Hematopoietic multipotent progenitor cell treated with erythropoietin and hydrocortisone succinate and interleukin-3 and kit ligand, for 6 days (in vitro differentiated cells): ENCODE measurements at regions not wholly inside any gene's neighbourhood (a gene's known extent, or its start where the extent isn't known, plus 50 kb on each side); places are given as distances from the start of the nearest gene placed in this dataset.
A peak's percentile ranks its signal among the peaks of the same experiment; 100 is the strongest.
"Not testable (repeated sequence)": the region's sequence is repeated elsewhere in the genome, so short reads cannot be mapped to it uniquely, and the experiment has no call there.

ENCODE experiments used
- DNase-seq: peaks from one replicate; pipeline ENCODE4 v3.0.0-alpha.2; 2015

DNA sequence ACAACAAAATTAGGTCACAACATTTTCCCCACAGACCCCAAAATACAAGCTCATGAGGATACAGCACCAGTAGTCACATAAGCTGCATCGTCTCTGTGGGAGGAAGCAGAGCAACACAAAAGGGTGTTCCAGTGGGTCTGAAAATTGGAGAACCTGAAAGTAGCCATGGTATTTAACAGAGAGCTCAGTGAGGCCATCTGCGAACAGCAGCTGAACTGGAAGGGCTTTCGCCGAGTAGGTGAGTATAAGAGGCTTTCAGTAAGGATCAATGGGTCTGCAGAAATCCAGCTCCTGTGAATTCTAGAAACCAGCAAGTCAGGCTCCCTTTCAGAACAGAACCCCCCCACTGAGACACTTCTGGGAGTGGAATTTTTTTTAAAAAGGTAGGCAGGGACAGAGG, 120.0 kb upstream of the RREB1 start:
- no peak for DNase-seq

DNA sequence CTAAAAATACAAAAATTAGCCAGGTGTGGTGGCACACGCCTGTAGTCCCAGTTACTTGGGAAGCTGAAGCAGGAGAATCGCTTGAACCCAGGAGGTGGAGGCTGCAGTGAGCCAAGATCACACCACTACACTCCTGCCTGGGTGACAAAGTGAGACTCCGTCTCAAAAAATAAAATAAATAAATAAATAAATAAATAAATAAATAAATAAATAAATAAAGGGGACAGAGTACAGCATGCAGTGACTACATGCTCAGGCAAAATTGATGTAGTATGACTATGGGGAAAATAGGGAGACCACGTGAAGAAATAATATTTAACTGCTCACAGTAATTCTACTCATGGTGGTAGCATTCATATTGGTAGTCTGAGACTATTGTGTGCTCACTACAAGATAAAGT, 117.7 kb upstream of the RREB1 start:
- DNase-seq = not testable (repeated sequence)

DNA sequence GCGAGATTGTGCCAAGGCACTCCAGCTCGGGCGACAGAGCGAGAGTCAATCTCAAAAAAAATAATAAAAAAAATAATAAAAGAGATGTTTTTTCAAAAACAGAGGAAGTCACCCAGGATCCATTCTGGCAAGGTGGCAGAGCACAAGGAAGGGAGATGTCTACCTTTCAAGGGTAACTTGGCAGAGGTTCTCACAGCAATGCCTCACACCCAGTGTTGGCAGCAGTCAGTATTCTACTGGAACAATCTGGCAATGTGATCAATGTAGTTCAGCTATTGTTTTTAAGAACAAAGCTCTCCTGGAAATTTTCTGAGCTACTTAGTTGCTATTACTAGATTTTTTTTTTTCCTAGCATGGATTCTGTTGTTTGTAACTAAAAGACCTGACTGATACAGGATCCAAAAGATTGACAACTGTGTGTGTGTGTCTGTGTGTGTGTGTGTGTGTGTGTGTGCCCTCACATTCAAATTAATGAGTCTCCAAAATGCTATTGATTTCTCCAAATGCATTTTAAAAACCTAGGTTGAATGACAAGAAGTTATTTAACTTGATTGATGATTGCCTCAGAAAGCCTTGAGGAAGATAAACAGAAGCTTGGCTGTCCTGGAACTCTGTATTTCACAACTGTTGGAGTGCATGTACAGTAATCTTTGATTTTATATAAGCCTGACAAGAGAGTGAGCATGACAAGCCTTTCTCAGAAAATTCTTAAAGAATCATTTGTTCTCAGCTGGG, 114.1 kb upstream of the RREB1 start:
- DNase-seq = no peak

DNA sequence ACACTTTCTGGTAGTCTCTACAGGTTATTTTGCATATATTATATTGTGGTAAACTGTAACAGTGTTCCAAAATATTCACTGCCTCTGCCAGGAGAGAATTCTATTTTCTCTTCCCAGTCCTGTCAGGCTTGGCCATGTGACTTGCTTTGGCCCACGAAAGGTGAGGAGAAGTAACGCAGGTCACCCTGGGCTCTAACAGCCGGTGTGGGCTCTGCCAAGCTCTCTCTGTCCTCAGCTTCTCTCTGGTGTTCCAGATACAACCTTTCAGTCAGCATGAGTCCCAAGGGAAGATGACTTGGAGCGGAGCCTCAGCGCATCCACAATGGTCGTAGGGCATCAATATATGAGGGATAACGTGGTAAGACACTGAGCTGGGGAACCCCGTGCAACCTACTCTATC, 113.0 kb upstream of the RREB1 start:
- no peak for DNase-seq

DNA sequence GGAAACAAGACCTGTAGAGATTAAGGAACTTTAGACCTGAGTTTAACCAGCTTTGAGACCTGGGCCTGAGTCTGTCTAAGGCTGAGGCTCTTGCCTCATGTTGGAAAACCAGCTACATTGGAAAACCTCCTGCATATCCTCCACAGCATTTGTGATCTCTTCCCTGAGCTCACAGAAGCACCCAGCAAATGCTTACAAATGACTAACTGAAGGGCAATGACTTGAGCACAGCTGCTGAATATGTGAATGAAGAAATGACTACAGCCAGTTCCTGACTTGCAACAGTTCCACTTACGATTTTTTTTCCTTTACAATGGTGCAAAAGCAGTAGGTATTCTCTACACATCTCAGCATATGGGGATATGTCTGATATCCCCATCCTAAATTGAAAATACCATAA, 112.4 kb upstream of the RREB1 start:
- no peak for DNase-seq

DNA sequence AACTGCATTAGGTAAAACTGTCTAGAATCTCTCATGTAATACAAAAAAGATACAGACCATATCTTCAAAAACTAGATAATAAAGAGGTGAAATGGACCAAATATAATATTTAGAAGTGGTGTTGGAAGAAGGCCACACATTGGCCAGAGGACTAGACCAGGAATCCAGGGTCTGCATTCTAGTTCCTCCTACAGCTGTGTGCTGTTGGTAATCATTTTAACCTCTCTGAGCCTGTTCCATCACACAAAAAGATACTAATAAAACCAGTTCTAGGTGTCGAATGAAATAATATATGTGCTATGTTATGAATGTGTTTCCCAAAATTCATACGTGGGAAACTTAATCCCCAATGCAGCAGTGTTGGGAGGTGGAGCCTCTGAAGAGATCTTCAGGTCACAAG, 111.6 kb upstream of the RREB1 start:
- no peak for DNase-seq

DNA sequence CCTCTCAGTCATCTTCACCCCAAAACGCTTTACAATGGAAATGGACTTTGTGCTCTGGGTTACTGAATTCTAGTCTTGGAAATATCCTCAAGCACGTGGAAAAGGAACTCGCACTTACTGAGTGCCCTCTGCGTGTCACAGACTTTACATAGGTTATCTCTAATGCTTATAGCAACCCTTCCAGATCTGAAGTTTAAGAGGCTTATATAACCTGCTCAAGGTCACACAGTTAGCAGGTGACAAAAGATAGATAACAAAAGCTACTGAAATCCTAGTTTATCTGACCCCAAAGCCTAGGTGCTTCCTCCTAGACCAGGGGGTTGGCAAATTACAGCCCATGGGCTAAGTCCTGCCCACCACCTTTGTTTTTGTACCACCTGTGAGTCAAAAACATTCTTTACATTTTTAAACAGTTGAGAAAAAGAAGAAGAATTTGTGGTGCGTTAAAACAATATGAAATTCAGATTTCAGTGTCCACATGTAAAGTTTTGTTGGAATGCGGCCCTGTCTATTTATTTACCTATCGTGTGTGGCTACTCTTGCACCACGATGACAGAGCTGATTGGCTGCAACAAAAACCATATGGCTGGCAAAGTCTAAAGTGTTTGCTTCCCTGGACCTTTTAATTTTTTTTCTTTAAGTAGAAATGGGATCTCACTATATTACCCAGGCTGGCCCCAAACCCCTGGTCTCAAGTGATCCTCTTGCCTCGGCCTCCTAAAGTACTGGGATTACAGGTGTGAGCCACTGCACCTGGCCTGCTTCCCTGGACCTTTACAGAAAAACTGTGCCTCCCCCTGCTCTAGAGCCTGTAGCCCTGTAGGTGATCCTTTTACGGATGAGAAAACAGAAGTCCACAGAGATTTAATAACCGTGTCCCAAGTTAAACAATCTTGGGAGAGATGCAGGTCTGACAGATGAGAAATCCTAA, 110.2 kb upstream of the RREB1 start:
- no peak for DNase-seq

DNA sequence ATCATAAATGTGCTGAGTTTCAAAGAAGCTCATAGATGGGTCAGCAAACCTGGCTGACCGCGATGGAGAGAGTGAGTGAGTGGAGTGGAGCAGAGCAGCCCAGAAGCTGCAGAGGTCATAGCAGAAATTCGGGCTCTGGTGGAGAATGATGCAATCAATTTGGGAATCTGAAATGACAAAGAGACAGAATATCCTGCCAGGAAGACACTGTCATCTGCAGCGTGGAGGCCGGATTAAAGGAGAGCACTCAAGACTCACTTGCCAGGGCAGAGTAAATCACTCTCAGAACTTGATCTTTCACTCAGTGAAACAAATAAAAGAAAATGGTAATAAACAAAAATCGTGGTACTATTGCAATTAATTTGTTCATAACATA, 109.6 kb upstream of the RREB1 start:
- DNase-seq = no peak

DNA sequence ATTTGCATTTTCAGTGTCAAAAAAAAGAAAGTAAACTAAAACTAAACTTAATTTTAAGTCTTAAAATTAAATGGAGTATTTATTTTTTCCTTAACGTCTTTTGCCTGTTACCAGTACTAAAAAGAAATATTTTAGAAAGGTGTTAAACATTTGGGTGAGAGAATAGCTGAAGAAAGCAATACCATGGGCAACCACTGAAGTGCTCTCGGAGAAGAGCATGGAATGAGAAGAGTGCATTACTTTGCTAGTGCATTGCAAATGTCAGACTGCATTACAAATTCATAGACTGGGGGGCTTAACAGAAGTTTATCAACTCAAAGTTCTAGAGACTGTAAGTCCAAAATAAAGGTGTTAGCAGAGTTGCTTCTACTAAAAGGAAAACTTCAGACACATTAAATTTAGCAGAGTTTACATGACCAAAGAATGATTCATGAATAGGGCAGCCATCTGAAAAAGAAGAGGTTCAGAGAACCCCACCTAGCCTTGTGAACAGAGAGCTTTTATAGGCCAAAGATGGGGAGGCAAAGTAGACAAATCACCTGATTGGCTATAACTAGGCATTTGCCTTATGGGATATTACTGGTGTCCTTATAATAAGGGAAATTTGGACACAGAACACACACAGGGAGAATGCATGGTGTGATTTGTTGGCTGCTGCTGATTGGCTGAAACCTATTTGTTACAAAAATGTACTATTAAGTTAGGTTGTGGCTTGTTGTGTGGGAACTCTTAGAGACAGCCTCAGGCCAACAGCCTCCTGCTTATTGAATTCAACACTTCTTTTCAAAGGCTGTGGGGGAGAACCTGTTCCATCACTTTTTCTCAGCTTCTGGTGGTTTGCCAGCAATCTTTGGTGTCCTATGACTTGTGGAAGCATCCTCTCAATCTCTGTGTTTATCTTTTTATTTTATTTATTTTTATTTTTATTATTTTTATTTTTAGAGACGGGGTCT, 106.7 kb upstream of the RREB1 start:
- DNase-seq = no peak

DNA sequence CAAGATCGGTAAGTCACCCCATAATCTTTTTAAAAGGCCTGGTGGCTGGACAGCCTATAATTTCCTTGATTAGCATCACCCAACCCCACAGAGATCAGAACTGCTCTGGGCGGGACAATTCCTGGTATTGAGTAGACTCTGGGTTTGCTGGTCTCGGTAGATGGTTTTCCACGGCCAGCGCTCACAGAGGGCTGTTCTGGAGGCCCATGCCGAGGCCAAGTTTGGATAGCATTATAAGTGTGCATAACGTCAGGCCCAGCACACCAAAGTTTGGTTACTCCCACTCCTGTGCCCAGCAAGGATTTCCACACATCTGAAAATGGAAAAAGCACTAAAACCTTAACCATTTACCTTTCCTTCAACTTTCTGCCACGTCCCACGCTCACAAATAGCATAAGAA, 104.7 kb upstream of the RREB1 start:
- no peak for DNase-seq

DNA sequence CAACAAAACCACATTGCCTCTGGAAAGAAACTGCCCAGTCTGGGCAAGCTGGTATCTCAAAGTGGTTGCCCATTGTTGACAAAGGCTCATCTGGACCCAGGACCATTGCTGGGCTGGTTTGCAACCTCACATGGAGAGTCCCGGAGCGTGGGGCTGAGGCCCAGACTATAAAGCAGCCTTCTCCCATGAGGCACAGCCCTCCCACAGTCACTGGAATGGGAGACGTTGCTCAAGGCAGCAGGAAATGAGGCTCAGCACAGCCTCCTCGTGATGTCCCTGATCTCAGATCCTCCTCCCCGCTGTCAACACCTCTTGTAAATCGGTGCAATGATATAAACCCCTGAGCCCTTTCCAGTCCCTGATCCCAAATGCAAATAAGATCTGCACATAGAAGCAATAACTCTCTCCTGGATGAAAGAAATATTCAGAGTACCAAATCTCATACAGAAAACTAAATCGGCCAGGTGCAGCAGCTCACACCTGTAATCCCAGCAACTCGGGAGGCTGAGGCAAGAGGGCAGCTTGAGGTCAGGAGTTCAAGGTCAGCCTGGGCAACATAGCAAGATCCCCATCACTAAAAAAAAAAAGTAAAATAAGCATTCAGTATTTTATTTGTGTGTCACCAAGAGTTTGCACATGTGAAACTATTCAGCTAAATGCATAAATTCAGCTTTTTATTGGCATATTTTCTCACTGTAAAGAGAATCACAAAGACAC, 103.0 kb upstream of the RREB1 start:
- no peak for DNase-seq

DNA sequence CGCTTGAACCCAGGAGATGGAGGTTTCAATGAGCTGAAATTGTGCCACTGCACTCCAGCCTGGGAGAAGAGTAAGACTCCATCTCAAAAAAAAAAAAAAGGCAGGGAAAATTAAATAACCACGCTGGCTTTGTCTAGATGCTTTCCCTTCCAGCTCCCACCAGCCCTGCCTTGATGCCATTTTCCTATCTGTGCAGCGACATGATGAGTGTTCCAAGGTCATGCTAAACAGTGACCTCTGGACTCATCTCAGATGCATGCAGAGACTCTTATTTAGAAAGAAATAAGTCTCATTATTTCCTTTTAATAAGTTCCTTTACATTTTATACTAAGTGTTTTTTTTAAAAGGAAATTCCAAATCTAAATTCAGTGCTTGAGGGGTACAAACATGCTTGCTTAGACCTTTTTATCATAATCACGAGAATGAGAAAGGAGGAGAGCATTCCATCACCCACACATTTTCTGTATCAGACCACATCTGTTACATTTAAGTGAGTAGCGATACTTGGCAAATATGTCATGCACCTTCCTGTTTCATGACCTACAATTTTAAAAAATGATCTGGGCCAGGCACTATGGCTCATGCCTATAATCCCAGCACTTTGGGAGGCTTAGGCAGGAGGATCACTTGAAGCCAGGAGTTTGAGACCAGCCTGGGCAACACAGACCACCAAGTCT, 101.1 kb upstream of the RREB1 start:
- DNase-seq = no peak

DNA sequence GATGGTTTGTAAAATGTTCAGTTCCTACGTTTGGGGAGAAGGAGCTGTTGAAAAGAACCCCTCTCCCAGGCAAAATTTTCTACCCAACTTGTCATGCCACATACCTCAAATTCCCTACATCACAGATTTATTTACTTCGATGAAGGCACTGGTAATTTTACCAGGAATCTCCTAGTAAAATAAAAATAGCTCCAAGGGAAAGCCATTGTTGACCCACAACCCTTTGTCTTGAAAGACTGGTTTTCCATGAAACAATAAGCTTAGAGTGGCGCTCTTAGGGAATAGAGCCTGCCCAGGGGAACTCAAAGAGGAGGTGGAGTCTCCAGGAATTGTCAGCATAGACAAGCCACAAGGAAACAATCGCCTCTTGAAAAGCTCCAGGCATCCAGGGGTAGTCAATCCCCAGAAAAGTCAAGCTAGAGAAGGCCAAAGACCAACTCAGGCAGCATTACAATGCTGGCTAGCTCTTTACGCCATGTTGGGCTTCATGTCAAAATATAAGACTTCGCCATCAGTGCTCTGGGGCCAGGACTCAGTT, 99.2 kb upstream of the RREB1 start:
- no peak for DNase-seq

DNA sequence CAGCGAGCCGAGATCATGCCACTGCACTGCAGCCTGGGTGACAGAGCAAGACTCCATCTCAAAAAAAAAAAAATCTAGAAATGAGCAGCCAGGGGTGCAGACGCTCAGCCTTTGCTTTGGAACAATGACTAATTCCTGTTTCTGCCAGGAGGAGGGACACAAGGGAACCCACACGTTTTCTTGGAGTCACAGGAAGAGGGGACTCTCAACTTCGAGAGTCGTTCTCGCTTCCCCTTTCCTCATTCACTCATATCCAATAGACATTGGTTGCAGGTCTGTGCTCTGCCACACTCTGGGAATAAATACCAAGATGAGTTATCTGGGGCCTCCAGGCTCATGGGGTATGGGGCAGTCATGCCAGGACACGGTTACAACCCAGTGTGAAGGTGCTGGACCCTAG, 91.5 kb upstream of the RREB1 start:
- no peak for DNase-seq

DNA sequence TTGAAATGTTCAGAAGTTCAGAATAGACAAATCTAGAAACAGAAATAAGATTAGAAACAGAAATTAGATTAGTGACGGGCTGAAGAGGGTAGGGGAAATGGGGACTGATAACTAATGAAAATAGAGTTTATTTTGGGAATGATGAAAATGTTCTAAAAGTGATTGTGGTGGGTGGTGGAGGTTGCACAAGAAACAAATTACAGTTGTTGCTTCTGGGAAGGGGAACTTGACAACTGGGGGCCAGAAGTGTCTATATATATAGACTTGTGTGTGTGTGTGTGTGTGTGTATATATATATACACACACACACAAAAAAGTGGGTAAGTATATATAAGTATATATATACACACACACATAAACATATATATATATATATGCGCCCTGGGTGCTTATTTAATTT, 86.5 kb upstream of the RREB1 start:
- DNase-seq = no peak

DNA sequence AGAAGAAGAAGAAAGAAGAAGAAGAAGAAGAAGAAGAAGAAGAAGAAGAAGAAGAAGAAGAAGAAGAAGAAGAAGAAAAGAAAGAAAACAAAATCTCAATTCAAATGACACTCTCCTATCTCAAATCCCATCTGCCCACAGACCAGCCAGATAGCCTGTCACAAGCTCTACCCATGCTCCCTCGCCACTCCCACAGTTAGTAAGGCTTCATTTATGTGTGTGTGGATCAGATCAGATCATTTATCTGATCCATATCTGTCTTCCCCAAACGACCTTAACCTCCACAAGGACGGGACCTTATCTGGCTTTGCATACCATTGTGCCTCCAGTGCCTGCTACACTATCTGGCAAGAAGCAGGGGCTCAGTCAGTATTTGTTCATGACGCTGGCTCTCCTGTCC, 81.9 kb upstream of the RREB1 start:
- DNase-seq = peak; percentile 70

DNA sequence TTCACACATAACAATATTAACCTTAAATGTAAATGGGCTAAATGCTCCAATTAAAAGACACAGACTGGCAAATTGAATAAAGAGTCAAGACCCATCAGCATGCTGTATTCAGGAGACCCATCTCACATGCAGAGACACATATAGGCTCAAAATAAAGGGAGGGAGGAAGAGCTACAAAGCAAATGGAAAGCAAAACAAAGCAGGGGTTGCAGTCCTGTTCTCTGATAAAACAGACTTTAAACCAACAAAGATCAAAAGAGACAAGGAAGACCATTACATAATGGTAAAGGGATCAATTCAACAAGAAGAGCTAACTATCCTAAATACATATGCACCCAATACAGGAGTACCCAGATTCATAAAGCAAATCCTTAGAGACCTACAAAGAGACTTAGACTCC, 78.8 kb upstream of the RREB1 start:
- not testable (repeated sequence) for DNase-seq

DNA sequence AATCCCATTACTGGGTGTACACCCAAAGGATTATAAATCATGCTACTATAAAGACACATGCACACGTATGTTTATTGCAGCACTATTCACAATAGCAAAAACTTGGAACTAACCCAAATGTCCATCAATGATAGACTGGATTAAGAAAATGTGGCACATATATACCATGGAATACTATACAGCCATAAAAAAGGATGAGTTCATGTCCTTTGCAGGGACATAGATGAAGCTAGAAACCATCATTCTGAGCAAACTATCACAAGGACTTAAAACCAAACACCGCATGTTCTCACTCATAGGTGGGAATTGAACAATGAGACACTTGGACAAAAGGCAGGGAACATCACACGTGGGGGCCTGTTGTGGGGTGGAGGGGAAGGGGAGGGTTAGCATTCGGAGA, 76.8 kb upstream of the RREB1 start:
- DNase-seq = not testable (repeated sequence)

DNA sequence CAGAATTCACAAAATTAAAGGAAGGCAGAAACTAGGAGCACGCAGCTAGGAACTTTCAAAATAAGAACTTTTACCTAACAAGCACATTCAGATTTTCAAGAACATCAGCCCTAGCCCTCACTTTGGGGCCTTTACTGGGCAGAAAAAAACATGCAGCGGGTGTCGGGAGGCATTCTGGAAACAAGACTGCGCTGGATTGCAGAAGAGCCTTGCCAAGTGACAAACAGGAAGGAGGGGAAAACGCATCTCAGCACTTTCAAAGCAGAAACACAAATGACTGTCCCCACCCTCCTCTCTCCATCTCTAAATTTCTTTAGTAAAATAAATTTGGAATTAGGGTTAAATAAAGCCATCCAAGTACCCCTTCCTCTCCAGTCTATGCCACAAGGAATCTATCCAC, 74.6 kb upstream of the RREB1 start:
- no peak for DNase-seq

DNA sequence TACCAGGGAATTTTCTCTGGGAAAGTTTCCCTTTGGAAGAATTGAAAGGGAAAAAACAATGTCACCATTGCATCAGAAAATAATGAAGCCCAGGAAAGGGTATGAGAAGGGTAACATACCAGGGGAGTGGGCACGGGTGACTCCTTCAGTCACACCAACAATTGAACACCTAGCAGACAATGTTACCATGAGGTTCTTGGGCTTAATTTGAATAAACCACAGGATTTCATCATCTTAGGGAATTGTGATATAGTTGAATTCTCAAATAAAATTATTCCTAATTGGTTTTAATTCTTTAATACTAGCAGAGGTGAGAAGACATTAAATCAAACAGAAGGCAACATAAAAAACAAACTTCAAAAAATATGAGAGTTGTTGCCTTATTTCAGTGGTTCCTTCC, 73.7 kb upstream of the RREB1 start:
- DNase-seq = no peak

DNA sequence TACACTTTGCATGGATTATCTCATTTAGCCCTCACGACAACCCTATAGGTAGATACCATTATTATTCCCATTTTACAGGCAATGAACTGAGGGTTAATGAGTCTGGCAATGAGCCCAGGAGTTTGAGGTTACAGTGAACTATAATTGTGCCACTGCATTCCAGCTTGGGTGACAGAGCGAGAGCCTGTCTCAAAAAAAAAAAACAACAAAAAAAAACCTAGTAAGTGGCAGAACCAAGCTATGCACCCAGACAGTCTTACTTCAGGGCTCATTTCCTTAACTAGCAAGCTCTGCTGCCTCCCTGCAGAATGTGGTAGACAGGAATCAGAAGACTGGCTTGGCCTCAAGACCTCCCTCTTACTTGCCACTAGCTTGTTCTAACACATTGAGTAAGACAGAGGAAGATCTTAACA, 71.9 kb upstream of the RREB1 start:
- peak; percentile 83 for DNase-seq
